Cardiac muscle cell (in vitro differentiated cells and primary cell): ENCODE measurements at regions not wholly inside any gene's neighbourhood (a gene's known extent, or its start where the extent isn't known, plus 50 kb on each side); places are given as distances from the start of the nearest gene placed in this dataset.
"Not testable (repeated sequence)": the region's sequence is repeated elsewhere in the genome, so short reads cannot be mapped to it uniquely, and the experiment has no call there.

Source experiments
- DNase-seq, 2 donors: peaks; one replicate each; pipeline versions ENCODE4 v3.0.0 to v3.0.0-alpha.2; 2010 to 2017; ENCODE audit warnings: low read depth in 1 of 2, low spot score in 1 of 2
- H3K27ac ChIP-seq: fragments of 200-600 bp; sonication (generic); 2 replicates; pipeline ENCODE4 v1.5.1; 2016
- H3K27me3 ChIP-seq: fragments of 200-600 bp; sonication (generic); 2 replicates; pipeline ENCODE4 v1.6.0; 2016; ENCODE audit warnings: control low read depth
- H3K36me3 ChIP-seq: fragments of 200-600 bp; sonication (generic); 2 replicates; pipeline ENCODE4 v1.5.1; 2016; ENCODE audit warnings: control low read depth
- H3K4me1 ChIP-seq: fragments of 200-600 bp; sonication (generic); 2 replicates; pipeline ENCODE4 v1.8.1; 2017; ENCODE audit warnings: low read depth, mild to moderate bottlenecking, mixed run types
- H3K4me3 ChIP-seq: fragments of 200-600 bp; sonication (generic); 2 replicates; pipeline ENCODE4 v1.5.1; 2016; ENCODE audit warnings: mild to moderate bottlenecking
- H3K9me3 ChIP-seq: fragments of 200-600 bp; sonication (generic); 2 replicates; pipeline ENCODE4 v1.5.1; 2017; ENCODE audit warnings: low read depth, mild to moderate bottlenecking, control low read depth
- TF ChIP-seq, protein P1 (sequence below): IDR thresholded peaks from 2 replicates; pipeline ENCODE4 v1.5.1; 2012; ENCODE audit warnings: low read depth, mild to moderate bottlenecking, low read length

DNA sequence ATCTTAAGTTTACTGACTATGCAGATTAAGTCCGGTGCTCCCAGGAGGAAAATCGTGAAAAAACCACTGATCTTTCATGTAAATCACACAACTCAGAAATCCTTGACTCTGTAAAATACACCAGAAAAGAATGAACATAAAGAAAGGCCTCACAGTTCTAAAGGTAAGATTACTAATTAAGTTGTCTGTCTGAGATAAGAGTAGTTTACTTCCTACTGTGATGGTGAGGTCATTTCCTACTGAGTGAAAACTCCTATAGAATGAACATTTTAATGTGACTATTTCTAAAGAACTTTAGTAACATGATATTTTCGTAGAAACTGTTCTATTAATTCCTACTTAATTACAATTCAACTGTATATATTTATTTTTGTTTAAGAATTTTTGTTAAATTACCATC is 774.4 kb upstream of the CHORDC1 start:
- no peaks in the 10 kb centered on the region for H3K27me3 ChIP-seq
- H3K4me3 ChIP-seq: no peak overlapping the region
- TF ChIP-seq, protein P1, sequence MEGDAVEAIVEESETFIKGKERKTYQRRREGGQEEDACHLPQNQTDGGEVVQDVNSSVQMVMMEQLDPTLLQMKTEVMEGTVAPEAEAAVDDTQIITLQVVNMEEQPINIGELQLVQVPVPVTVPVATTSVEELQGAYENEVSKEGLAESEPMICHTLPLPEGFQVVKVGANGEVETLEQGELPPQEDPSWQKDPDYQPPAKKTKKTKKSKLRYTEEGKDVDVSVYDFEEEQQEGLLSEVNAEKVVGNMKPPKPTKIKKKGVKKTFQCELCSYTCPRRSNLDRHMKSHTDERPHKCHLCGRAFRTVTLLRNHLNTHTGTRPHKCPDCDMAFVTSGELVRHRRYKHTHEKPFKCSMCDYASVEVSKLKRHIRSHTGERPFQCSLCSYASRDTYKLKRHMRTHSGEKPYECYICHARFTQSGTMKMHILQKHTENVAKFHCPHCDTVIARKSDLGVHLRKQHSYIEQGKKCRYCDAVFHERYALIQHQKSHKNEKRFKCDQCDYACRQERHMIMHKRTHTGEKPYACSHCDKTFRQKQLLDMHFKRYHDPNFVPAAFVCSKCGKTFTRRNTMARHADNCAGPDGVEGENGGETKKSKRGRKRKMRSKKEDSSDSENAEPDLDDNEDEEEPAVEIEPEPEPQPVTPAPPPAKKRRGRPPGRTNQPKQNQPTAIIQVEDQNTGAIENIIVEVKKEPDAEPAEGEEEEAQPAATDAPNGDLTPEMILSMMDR: no peak
- H3K27ac ChIP-seq: no peak overlapping the region
- H3K4me1 ChIP-seq: no peaks in the 10 kb centered on the region
- H3K36me3 ChIP-seq: no peaks in the 10 kb centered on the region
- no peaks in the 10 kb centered on the region for H3K9me3 ChIP-seq
- DNase-seq: no peak

DNA sequence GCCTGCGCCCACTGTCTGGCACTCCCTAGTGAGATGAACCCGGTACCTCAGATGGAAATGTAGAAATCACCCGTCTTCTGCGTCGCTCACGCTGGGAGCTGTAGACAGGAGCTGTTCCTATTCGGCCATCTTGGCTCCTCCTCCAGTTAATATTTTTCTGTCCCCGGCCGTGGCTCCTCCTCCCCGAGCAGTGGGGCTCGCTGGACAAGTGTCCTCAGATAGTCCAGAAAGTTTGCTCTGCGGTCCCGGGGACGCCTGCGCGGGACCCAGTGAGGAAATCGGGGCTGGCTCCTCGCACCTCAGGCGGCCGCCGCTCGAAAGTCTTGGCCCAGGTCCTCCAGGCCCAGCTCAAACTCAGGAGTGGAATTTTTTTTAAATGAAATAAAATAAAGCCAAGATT is 749.3 kb upstream of the CHORDC1 start:
- H3K4me3 ChIP-seq, H3K27me3 ChIP-seq, H3K4me1 ChIP-seq, H3K9me3 ChIP-seq, DNase-seq, H3K27ac ChIP-seq, H3K36me3 ChIP-seq: not testable (repeated sequence)

DNA sequence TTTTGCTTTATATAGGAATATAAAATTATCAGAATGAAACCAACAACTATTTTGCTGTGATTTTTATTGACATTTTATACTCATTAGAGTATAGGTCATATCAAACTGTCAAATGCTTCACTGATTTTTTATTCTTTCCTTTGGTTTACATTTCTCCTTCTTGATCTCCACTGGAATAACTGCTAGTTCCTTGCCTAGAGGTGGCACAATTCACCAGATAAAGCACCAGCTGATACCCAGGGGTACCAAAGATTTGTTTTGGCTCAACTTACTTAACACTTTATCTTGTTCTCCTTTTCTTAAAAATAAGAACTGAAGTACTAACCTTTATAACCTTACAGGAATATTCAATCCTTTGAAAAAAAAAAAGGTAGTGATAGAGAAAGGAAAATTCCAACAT is 725.1 kb upstream of the CHORDC1 start:
- Histone ChIP-seq H3K27me3 (no peaks in the 10 kb centered on the region), H3K27ac (no peak overlapping the region), H3K36me3 (no peaks in the 10 kb centered on the region), H3K4me1 (no peaks in the 10 kb centered on the region), H3K4me3 (no peak overlapping the region), H3K9me3 (no peaks in the 10 kb centered on the region)
- no peak for DNase-seq
- TF ChIP-seq, protein P1: no peak

DNA sequence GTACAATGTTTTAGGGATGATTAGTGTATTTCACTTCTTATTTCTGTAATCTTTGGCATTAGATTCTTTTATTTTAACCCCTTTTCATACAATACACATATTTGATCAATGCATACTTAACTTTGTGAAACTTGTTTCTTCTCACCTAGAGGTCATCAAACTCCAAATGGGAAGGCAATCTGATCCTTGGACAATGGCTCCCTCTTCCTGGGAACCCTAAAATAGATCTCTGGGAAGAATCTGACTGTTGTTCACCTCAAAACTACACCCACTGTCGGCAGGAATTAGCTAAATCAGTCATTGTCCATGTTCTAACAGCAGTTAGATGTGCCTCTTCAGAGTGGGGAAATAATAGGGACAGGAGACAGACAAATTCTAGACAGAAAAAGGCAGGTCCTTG is 707.4 kb upstream of the CHORDC1 start:
- DNase-seq: no peak
- TF ChIP-seq, protein P1: no peak

DNA sequence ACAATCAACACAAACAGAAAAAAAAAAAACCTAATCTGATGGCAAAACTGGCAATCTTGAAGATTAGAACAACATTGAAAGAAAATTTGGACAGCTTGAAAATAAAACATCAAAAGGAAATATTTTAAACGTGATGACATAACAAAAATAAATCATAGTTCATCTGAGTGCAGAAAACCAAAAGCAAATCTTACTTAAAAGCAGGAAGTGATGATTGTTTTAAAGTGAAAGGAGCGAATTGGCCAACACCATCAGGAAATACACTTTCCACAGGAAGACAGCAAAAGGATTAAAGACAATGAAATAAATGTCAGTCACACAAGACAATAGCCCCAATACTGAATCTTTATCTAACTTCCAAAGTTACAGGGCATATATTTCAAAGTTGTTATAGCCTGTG is 696.5 kb upstream of the CHORDC1 start:
- Histone ChIP-seq H3K27ac (no peak overlapping the region), H3K4me1 (no peaks in the 10 kb centered on the region), H3K4me3 (no peak overlapping the region), H3K36me3 (no peaks in the 10 kb centered on the region), H3K27me3 (no peaks in the 10 kb centered on the region), H3K9me3 (no peaks in the 10 kb centered on the region)
- no peak for DNase-seq
- TF ChIP-seq, protein P1: no peak

More for the DNA sequence above, 707.4 kb upstream of the CHORDC1 start:
- Histone ChIP-seq H3K4me3 (no peak overlapping the region), H3K9me3 (no peaks in the 10 kb centered on the region), H3K4me1 (no peaks in the 10 kb centered on the region), H3K36me3 (no peaks in the 10 kb centered on the region), H3K27ac (no peak overlapping the region), H3K27me3 (no peaks in the 10 kb centered on the region)

DNA sequence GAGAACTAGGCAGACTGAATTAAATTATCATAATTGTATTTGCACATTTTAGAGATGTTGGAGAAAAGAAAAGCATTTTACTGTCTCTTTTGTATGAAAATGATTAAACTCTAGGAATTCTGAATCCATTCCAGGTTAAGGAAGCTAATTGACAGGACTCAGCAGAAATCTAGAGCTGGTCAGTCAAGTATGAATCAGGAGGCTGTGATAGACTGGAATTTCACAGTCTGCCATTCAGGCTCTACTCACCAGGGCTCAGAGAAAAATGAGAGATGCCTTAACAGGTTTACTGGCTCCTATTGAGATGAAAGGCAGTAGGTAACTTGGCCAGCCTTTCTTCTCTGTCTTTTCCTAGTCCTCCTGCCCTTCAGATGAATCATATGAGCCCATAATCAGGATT is 693.9 kb upstream of the CHORDC1 start:
- H3K4me3 ChIP-seq: no peak overlapping the region
- H3K9me3 ChIP-seq: no peaks in the 10 kb centered on the region
- no peaks in the 10 kb centered on the region for H3K36me3 ChIP-seq
- no peak for DNase-seq
- TF ChIP-seq, protein P1: no peak
- H3K4me1 ChIP-seq: no peaks in the 10 kb centered on the region
- no peak overlapping the region for H3K27ac ChIP-seq
- H3K27me3 ChIP-seq: no peaks in the 10 kb centered on the region
